GM21717 (cell line): ENCODE measurements at regions not wholly inside any gene's neighbourhood (a gene's known extent, or its start where the extent isn't known, plus 50 kb on each side); places are given as distances from the start of the nearest gene placed in this dataset.
"Not testable (repeated sequence)": the region's sequence is repeated elsewhere in the genome, so short reads cannot be mapped to it uniquely, and the experiment has no call there.

Experiments
- ATAC-seq: cut with Tn5 transposase; IDR thresholded peaks from one replicate; pipeline ENCODE4 v1.9.1; 2021; ENCODE audit warnings: mild to moderate bottlenecking, moderate library complexity; ENCODE audit not compliant: unreplicated experiment

DNA sequence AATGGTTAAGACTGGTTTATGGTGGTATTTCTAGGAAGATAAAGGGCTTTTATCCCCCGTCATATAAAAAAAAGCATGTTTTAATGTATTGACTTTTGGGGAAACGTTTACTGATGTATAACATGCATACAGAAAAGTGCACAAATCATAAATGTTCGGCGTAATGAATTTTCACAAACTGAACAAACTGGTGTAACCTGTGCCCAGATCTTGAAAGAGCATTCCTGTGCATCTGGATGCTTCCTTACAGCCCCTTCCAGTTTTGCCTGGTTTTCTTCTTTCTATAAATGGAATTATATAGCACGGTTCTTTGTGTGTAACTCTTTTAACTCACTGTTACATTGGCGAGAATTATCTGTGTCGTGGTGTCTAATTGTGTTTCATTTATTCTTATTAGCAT lies 693.8 kb upstream of the TBX3 start:
- no peak for ATAC-seq

GRCh38 chr12:115377230-115377629 lies 693.3 kb upstream of the TBX3 start:
- no peak for ATAC-seq

GRCh38 chr12:115375186-115375991 lies 691.4 kb upstream of the TBX3 start:
- ATAC-seq: peak; percentile 95

- ATAC-seq: peak; percentile 16
Measured at GRCh38 chr12:115374480-115375185, 690.7 kb upstream of the TBX3 start.

GRCh38 chr12:115371711-115372110 lies 687.7 kb upstream of the TBX3 start:
- no peak for ATAC-seq

- no peak for ATAC-seq
Measured at GRCh38 chr12:115370650-115371049, 686.7 kb upstream of the TBX3 start.

DNA sequence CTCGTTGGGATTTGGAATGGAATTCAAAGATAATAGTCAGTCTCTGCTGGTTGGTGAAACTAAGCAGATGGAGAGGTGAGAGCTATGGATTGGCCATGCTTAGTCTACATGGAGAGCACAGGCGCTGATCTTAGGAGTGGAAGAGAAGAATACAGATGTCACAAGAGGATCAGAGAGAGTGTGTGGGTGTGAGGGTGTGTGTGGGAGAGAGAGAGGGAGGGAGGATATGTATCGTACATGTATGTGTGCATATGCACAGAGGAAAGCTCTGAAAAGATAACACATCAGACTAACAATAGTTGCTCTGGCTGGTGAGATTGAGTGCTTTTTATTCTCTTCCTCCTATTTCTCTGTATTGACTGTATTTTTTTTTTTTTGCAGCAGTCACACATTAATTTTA lies 686.2 kb upstream of the TBX3 start:
- no peak for ATAC-seq

- not testable (repeated sequence) for ATAC-seq
Measured at GRCh38 chr12:115366277-115366676, 682.3 kb upstream of the TBX3 start.

GRCh38 chr12:115365765-115366164 lies 681.8 kb upstream of the TBX3 start:
- not testable (repeated sequence) for ATAC-seq

GRCh38 chr12:115364921-115365320 lies 680.9 kb upstream of the TBX3 start:
- ATAC-seq: no peak

- ATAC-seq: no peak
Measured at GRCh38 chr12:115362339-115362976, 678.5 kb upstream of the TBX3 start.

GRCh38 chr12:115357681-115358080 lies 673.7 kb upstream of the TBX3 start:
- ATAC-seq: no peak

- ATAC-seq: no peak
Measured at GRCh38 chr12:115355301-115355700, 671.3 kb upstream of the TBX3 start.

DNA sequence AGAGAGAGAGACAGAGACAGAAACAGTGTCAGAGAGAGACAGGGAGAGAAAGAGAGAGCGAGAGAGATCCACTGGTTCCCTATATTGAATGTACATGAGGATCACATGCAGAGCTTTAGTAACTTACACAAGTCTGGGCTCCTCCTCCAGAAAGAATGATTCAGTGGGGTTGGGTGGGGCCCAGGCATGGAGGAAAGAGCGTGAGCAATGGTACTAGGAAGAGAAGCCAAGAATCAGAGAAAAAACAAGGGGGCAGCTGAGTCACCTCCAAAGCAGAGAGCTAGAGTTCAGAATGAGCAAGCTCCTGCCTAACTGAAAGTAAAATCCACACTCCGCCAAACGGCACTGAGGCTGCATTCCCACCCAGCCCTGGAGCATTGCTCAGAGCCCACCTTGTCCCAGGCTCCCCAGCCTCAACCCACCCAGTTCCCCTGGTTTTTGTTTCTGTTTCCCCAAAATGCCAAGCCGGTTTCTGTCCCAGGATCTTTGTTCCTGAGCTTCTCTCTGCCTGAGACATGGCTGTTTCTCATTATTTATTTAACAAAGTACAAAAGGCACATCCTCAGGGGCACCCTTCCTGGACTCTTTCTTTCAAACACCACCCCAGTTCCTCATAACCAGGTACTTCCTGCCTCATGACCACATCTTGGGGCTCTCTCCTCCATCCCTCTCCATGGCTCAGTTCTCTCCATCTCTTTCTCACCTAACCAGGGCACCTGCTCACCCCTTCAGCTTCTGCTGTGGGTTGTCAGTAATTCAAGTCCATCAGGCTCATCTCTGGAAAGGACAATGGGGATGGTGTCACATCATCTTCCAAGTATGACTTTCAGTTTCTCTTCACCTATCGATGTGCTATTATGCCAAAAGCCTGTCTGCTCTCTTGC lies 670.3 kb upstream of the TBX3 start:
- peak; percentile 77 for ATAC-seq

DNA sequence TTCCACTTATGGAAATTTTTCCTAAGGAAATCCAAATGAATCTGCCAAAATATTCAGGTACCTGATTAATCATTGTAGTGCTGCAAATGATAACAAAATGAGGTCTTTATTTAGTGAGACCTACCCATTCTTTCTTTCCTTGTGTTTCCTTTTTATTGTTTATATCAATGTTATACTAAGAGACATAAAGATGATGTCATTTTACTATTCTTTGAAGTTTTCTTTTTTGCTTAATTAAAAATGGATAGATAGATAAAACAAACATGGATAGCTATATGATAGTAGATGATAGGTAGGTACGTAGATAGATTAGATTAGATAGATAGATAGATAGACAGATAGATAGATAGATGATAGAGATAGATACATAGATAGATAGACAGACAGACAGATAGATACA lies 669.5 kb upstream of the TBX3 start:
- ATAC-seq: no peak

GRCh38 chr12:115351514-115352077 lies 667.6 kb upstream of the TBX3 start:
- no peak for ATAC-seq

DNA sequence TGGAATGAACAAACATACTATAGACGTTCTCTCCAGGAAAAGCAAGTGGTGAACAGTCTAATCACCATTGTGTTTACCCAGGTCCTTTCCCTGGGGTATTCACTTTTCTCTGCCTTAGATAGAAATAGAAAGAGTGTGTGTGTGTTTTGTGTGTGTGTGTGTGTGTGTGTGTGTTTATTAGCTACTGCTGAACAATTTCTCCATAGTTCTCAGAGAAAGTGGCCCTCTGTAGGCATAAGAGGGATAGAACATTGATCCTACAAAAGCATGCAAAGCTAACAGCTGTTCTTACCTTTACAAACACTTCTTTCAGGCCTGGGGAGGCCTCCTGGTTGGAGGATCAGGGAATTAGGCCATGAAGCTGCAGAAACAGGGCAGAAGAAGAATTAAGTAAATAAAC lies 665.7 kb upstream of the TBX3 start:
- ATAC-seq: no peak

GRCh38 chr12:115348301-115348700 lies 664.3 kb upstream of the TBX3 start:
- no peak for ATAC-seq

DNA sequence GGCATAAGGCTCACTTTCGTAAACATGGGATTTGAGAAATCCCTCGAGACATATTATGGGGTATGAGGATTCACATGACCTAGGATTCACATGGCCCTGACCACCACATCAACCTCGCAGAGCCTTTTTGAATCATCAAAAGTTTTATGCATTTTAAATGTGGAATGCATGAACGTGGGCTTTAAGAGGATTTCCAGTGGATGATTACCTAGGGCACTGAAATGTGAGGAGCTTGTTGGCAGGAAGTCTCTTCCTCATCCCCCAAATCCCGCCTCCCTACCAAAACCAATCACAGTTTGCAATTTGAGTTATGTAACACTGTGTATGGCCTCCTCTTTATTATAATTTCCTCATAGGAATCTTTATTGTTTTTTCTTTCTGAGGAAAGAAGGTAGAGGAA lies 659.6 kb upstream of the TBX3 start:
- no peak for ATAC-seq

GRCh38 chr12:115343008-115343407 lies 659.0 kb upstream of the TBX3 start:
- no peak for ATAC-seq

- ATAC-seq: no peak
Measured at GRCh38 chr12:115341442-115341841, 657.5 kb upstream of the TBX3 start.
